Dedifferentiated amniotic fluid mesenchymal stem cell (primary cell): ENCODE measurements at regions not wholly inside any gene's neighbourhood (a gene's known extent, or its start where the extent isn't known, plus 50 kb on each side); places are given as distances from the start of the nearest gene placed in this dataset.

Experiments used
- DNase-seq: peaks from one replicate; pipeline ENCODE4 v3.0.0-alpha.2; 2016; ENCODE audit errors: extremely low spot score

GRCh38 chr7:89926194-89926593 lies 228.1 kb upstream of the STEAP1 start:
- no peak for DNase-seq

- no peak for DNase-seq
Observed at GRCh38 chr7:89926701-89927100, 227.6 kb upstream of the STEAP1 start.

- no peak for DNase-seq
Observed at GRCh38 chr7:89927762-89928161, 226.5 kb upstream of the STEAP1 start.

- no peak for DNase-seq
Observed at GRCh38 chr7:89928451-89928850, 225.8 kb upstream of the STEAP1 start.

DNA sequence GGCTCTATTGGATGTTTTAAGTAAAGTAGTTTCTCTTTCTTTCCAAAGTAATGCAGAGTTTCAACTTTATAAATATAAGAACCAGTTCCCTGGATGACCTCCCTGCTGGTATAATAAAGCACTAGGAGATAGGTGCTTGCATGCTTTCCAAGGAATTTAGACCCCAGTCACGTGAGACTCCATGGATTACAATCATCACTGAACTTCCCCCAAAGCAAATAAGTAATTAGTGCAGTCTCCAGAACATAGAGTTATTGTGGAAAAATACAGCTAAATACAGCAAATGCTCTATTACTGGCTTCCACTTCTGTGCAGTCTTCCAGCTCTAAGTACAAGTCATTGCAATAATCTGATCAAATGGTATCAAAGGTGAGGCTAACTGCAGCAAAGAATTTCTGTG lies 220.2 kb upstream of the STEAP1 start:
- no peak for DNase-seq

DNA sequence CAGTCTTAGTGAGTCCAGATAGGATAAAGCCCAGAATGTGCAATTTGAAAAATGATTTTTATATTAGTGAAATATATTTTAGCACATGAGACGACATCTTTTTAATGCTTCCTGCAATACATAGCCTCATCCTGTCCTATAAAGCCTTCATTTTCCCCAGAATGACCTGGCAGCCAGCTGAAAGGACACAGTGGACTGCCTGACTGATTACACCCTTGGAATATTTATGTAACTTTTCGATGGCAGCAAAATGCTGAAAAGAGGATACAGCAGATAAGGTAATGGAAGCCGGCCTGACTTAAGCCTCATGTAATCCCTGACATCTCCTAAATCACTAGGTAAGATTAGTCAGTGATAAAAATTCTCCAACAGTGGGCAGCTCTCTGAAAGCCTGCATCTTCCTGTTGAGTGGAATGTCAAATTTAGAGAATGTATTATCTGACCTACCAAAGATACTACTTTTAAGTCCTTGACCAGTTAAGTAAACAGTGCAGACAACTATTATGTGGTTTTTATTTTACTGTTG lies 210.7 kb upstream of the STEAP1 start:
- DNase-seq, result no peak

DNA sequence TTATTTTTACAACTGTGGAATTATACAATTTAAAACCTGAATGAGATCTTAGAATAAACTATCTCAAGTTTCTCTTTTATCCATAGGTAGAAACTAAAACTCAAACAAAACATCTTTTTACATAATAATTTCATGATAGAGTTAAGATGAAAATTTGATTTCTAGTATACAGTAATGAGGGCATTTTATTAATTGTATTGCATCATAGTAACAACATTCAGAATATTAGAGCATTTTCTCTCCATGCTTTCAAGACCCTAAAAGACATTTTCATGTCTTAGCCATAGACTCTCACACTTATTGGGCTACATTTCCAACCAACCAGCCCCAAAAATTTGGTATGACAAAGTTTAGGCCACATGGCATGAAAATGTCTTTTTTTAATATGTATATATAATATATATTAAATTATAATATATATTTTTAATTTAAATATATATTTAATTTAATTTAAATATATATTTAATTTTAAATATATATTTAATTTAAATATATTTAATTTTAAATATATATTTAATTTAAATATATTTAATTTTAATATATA lies 195.7 kb upstream of the STEAP1 start:
- DNase-seq, result no peak

- DNase-seq, result no peak
Observed at GRCh38 chr7:89966067-89966664, 188.1 kb upstream of the STEAP1 start.

DNA sequence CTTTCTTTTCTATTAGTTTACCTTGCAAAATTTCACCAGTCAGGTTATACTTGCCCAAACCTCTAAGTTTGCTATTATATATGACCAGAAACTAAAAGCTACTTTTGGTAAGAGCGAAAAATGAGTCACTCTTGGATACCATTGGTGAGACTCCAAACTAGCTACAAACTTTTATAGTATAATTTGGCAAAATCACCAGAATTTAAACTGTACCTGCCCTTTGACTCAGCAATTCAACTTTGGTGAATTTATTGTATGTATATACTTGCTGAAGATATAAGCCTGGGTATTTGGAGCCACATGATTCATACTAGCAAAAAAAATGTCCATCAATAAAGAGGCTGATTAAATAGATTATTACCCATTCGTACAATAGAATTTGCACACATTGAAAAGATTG lies 178.7 kb upstream of the STEAP1 start:
- DNase-seq, result no peak

GRCh38 chr7:89987665-89988064 lies 166.6 kb upstream of the STEAP1 start:
- DNase-seq, result no peak

DNA sequence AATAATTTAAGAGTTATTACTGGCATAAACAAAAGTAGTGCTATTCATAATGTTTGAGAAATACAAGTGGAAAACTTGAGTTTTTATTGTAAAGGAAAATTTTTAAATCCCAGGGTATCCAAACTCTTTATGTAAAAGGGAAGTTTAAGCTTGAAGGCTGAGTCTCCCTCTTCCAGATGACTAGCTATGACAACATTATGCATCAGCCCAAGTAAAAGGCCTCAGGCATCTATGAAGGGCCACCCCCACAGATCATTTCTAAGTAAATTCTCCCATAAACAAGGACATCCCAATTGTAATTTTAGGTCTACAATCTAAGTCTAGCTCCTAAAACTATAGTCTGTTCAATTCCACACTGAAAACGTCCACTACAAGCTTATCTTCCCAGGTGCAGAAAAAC lies 166.2 kb upstream of the STEAP1 start:
- no peak for DNase-seq

GRCh38 chr7:89989454-89989853 lies 164.8 kb upstream of the STEAP1 start:
- DNase-seq, result no peak

GRCh38 chr7:89994483-89994882 lies 159.8 kb upstream of the STEAP1 start:
- DNase-seq, result no peak

GRCh38 chr7:89998554-89998953 lies 155.7 kb upstream of the STEAP1 start:
- DNase-seq, result no peak

DNA sequence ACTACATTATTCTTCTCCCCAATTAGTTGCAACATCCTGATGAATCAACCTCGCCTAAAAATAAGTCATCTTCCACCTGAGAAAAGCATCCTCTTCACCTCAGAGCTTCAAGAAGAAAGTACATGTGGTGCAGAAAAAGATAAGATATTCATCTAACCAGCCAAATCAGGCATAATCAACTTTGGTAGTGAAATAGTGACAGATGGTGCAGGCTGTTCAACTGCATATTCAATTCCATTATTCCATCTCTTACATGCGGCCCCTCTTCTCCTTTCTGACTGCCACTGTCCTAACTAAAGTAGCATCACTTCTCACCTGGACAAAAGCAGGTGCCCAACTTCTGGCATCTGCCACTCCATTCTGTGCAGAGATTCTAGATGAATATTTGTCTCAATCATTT lies 148.4 kb upstream of the STEAP1 start:
- no peak for DNase-seq

DNA sequence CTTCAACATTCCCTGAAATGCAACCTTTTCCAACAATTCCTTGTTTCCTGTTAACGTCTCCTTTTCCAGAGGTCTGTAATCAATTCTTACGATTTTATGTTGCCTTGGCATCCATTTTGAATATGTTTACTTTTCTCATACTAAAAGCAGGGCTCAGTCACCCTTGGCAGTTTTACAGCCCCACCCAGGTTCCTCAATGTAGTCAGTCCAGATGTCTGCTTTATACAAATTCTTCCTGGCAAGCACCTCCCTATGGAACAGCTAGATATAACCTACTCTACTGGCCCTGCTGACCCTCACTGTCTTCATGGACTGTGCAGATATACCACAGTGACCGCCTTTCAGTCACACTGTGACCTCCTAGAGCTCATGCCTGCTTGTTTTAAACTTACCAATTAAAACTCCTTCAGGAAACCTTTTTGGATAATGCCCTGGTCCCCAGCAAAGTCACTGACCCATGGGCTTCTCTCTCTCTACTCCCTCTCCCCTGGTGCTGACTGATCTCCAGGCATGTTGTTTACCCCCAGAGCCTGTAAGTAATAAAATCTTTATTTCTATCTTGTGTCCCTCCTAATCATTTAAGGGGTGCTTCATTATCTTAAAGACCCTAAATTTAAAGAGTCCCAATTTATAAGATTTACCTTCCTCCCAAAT lies 147.1 kb upstream of the STEAP1 start:
- no peak for DNase-seq

- no peak for DNase-seq
Observed at GRCh38 chr7:90007831-90008230, 146.4 kb upstream of the STEAP1 start.

DNA sequence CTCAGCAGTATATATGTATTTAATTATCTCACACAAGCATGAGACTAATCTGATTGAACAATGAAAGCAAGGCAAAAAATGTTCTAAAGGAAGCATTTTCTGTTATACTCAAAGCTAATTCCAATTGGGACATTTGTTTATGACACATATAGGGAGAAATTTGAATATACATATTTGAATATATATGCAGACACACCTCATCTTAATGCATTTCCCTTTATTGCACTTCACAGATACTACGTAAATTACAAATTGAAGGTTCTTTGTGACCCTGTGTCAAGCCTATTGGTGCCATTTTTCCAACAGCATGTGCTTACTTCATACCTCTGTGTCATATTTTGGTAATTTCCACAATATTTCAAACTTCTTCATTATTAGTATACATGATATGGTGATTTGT lies 132.1 kb upstream of the STEAP1 start:
- DNase-seq, result no peak

GRCh38 chr7:90025771-90026170 lies 128.5 kb upstream of the STEAP1 start:
- DNase-seq, result no peak

GRCh38 chr7:90033850-90034249 lies 120.4 kb upstream of the STEAP1 start:
- no peak for DNase-seq

GRCh38 chr7:90053094-90053493 lies 101.2 kb upstream of the STEAP1 start:
- DNase-seq, result no peak

GRCh38 chr7:90061077-90061476 lies 93.2 kb upstream of the STEAP1 start:
- no peak for DNase-seq

- no peak for DNase-seq
Observed at GRCh38 chr7:90064370-90064769, 89.9 kb upstream of the STEAP1 start.
